Muscle layer of duodenum (tissue), 2 donors: ENCODE measurements at regions not wholly inside any gene's neighbourhood (a gene's known extent, or its start where the extent isn't known, plus 50 kb on each side); places are given as distances from the start of the nearest gene placed in this dataset.

Experiments
- H3K27ac ChIP-seq: one replicate; pipeline ENCODE4 v1.7.0; 2013; ENCODE audit warnings: mild to moderate bottlenecking, low read length
- H3K27me3 ChIP-seq: one replicate; pipeline ENCODE4 v1.7.0; 2013; ENCODE audit warnings: low read depth, mild to moderate bottlenecking, control low read depth, low read length
- H3K36me3 ChIP-seq, 2 donors: one replicate each; pipeline ENCODE4 v1.7.0; 2013; ENCODE audit warnings: low read length in 2 of 2, control low read depth in 1 of 2, mild to moderate bottlenecking in 1 of 2; ENCODE audit not compliant: insufficient read depth in 2 of 2, control insufficient read depth in 1 of 2
- H3K4me1 ChIP-seq, 2 donors: one replicate each; pipeline ENCODE4 v1.7.0; 2013; ENCODE audit warnings: low read length in 2 of 2, mild to moderate bottlenecking in 2 of 2, control low read depth in 1 of 2, moderate library complexity in 1 of 2; ENCODE audit not compliant: insufficient read depth in 2 of 2, control insufficient read depth in 1 of 2
- H3K4me3 ChIP-seq, 2 donors: one replicate each; pipeline ENCODE4 v1.7.0; 2013; ENCODE audit warnings: low read length in 2 of 2, low read depth in 1 of 2, mild to moderate bottlenecking in 1 of 2
- H3K9me3 ChIP-seq, 2 donors: one replicate each; pipeline ENCODE4 v1.7.0; 2013; ENCODE audit warnings: low read length in 2 of 2, control low read depth in 1 of 2, mild to moderate bottlenecking in 1 of 2; ENCODE audit not compliant: control insufficient read depth in 1 of 2
- donor health status: healthy.

DNA sequence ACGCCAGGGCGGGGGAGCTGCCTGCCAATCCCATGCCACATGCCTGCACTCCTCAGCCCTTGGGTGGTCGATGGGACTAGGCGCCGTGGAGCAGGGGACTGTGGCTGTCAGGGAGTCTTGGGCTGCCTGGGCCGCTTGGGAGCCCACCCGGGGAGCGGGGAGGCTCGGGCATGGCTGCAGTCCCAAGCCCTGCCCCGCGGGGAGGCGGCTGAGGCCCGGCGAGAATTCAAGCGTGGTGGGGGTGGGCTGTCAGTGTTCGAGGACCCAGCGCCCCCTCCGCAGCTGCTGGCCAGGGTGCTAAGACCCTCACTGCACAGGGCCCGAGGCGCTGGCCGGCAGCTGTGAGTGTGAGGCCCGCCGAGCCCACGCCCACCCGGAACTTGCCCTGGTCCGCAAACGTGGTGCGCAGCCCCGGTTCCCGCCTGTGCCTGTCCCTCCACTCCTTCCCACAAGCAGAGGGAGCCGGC lies 83.2 kb upstream of the DMRTA1 start:
- Histone ChIP-seq H3K27me3 (no peaks in the 10 kb centered on the region), H3K4me3 (no peak overlapping the region), H3K36me3 (no peaks in the 10 kb centered on the region), H3K4me1 (no peaks in the 10 kb centered on the region), H3K9me3 (no peaks in the 10 kb centered on the region), H3K27ac (no peak overlapping the region)

DNA sequence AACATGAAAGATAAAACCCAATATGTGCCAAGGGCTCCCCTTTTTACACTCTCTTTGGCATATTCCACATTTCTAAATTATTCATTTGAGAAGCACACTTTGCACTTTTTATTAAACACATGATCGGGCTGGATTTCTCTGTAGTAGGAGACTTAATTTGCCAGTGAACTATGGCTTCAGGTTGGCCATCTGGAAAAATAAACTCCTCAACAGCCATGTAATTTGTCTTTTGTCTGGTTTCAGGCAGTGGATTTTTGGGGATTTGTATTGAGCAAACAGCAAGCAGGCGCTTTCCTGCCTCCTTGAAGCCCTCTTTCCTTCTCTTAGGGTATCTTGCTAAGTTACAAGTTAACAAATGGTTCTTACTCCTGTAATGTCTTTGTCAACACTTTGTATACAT lies 73.0 kb upstream of the DMRTA1 start:
- Histone ChIP-seq H3K27ac (no peak overlapping the region), H3K4me3 (no peak overlapping the region), H3K9me3 (no peaks in the 10 kb centered on the region), H3K36me3 (no peaks in the 10 kb centered on the region), H3K27me3 (no peaks in the 10 kb centered on the region), H3K4me1 (no peaks in the 10 kb centered on the region)

DNA sequence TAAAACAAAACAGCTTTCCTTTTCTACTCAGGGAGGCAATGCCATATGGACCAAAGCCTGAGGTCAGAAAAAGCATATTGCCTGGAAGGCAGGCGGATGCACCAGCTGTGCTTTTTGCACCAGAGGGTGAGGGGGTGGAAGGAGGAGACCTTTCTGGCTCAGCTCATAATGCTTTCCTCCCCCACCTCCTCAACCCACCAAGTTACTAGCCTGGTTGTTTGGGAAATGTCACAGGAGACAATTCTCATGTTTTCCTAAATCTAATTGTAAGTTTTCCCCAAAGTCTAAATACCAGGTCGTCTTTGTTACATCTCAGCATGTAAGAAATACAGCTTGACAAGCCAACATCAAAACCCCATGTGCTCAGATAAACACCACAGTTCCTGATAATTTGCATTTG lies 72.6 kb upstream of the DMRTA1 start:
- H3K9me3 ChIP-seq = no peaks in the 10 kb centered on the region
- H3K27ac ChIP-seq = no peak overlapping the region
- H3K36me3 ChIP-seq = no peaks in the 10 kb centered on the region
- H3K27me3 ChIP-seq = no peaks in the 10 kb centered on the region
- no peak overlapping the region for H3K4me3 ChIP-seq
- H3K4me1 ChIP-seq = no peaks in the 10 kb centered on the region

DNA sequence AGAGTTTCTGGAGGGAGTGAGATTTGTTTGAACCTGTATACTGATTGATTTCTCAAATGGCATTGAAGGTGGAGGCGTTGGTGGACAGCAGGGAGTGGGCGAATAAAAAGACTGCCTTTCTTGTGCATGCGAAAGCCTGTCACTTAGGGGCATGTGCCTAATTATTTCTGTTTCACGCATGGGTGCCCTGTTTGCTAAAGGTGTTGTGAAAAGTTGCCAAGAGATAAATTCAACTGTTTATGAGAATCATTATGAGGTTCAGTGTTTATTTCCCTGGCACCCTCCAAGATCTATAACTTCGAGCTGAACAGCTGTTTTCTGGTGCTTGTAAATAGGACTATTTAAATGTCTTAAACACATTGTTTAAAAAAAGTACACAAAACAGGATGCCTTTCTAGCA lies 67.4 kb upstream of the DMRTA1 start:
- Histone ChIP-seq H3K4me3 (no peak overlapping the region), H3K36me3 (no peaks in the 10 kb centered on the region), H3K4me1 (no peaks in the 10 kb centered on the region)

DNA sequence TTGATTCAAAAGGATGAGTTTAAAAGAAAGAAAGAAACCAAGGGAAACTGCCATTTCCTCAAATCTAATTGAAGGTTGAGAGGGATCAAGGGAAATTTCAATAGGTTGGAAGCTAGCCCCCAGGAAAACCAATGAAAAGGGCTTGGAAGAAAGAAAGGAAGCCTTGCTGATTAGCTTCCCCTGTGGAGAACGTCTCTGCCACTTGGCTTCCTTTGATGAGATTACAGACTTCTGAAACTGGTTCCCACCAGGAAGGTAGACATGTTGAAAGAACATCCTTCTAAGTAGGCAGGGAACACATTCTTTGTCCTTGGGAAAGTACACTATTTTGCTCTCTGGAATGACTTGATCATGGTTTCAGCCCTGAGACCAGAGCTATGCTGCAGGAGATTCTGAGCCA lies 65.5 kb upstream of the DMRTA1 start:
- Histone ChIP-seq H3K9me3 (no peaks in the 10 kb centered on the region), H3K36me3 (no peaks in the 10 kb centered on the region), H3K27ac (no peak overlapping the region), H3K4me1 (no peaks in the 10 kb centered on the region), H3K4me3 (no peak overlapping the region), H3K27me3 (no peaks in the 10 kb centered on the region)

More for the DNA sequence above, 67.4 kb upstream of the DMRTA1 start:
- no peak overlapping the region for H3K27ac ChIP-seq
- H3K9me3 ChIP-seq = no peaks in the 10 kb centered on the region
- no peaks in the 10 kb centered on the region for H3K27me3 ChIP-seq

DNA sequence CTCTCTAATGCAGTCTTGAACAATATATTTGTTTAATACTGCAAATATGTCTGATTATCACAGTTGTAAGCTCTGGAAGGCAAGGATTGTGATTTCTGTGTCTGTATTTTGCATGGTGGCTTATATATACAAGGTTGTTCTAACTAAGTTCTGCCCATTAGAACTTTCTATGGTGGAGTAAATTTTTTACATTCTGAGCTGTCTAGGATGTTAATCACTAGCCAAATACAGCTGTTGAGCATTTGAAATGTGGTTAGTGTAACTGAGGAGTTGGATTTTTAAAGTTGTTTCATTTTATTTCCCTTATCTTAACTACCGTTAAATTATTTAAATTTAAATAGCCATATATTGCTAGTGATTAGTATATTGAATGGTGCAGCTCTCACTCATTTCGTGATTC lies 64.3 kb upstream of the DMRTA1 start:
- Histone ChIP-seq H3K27me3 (no peaks in the 10 kb centered on the region), H3K27ac (no peak overlapping the region), H3K4me3 (no peak overlapping the region), H3K4me1 (no peaks in the 10 kb centered on the region), H3K9me3 (no peaks in the 10 kb centered on the region), H3K36me3 (no peaks in the 10 kb centered on the region)

DNA sequence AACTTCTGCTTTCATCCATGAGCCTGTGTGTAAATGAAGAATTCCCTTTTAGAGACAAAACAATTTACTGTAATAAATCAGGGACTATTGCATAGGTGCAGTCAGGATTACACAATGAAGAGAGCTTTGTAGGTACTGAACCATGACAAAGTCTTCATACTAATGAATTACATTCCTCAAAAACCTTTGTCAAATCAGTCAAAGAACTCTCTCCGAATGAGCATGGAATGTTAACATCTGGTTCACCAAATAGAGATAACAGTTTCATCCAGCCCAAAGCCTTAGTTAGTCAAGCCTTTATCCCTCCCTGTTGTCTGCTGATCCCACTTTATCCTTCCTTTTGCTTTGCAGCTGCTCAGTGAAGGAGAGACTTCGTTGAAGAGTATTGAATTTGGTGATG lies 62.9 kb upstream of the DMRTA1 start:
- no peaks in the 10 kb centered on the region for H3K36me3 ChIP-seq
- H3K27ac ChIP-seq = no peak overlapping the region
- no peaks in the 10 kb centered on the region for H3K27me3 ChIP-seq
- H3K4me3 ChIP-seq = no peak overlapping the region
- H3K4me1 ChIP-seq = no peaks in the 10 kb centered on the region
- no peaks in the 10 kb centered on the region for H3K9me3 ChIP-seq

DNA sequence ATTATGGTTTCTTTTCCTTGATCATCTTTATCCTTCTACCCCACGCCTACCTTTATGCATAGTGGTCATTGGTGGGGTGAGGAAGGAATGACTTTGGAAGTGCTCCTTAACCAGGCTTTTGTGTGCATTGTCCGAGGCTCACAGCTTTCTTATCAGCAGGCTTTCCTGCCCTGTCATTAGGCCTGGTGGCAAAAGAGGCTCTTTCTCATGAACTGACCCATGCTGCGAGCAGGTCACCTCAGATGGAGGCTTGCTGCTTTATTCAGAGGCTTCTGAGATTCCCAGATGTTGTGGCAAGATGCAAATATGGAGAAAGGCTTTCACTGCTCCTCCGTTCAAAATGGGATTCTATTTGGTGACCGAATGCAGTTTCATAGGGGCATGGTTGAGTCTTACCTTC lies 57.4 kb upstream of the DMRTA1 start:
- Histone ChIP-seq H3K27ac (no peak overlapping the region), H3K27me3 (no peaks in the 10 kb centered on the region), H3K4me1 (no peaks in the 10 kb centered on the region), H3K36me3 (no peaks in the 10 kb centered on the region), H3K4me3 (no peak overlapping the region), H3K9me3 (no peaks in the 10 kb centered on the region)

DNA sequence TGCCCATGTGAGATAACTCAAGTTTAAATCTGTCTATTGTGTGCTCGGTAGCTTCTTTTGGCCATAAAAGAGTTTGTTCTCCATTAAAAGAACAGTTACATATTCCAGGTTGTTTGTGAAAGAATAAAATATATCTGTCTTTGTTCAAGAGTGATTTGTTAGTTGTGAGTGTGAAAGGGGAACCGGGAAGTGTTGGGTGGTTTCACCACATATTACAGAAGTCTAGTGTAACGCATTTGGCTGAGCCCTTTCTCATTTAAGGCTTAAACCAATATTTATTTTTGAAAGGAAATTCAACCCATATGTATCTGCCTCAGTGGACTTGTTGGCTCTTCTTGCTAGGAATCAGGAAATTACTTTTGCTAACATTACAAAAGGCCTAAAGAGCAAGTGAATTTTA lies 54.1 kb upstream of the DMRTA1 start:
- Histone ChIP-seq H3K4me3 (no peak overlapping the region), H3K4me1 (no peaks in the 10 kb centered on the region), H3K27me3 (no peaks in the 10 kb centered on the region), H3K36me3 (no peaks in the 10 kb centered on the region), H3K27ac (no peak overlapping the region), H3K9me3 (no peaks in the 10 kb centered on the region)

DNA sequence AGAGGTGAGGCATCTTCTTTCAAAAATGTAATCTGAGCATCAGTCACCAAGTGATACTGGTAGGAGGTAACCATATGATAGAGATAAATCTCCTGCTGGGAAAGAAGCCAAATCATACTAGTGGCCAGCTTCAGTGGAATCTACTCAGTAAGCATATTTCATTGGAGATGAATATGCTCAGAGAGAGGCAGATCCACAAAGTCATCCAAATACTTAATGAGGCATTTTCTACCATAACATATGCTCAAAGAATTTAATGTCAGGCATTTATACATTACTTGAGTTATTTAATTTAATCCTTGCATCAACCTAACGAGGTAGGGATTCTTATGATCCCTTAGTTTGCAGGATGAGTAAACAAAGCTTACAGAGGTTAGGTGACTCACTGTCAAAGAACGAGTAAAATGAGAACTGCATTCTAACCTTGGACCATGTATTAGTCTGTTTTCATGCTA lies 50.9 kb upstream of the DMRTA1 start:
- H3K4me3 ChIP-seq = no peak overlapping the region
- no peaks in the 10 kb centered on the region for H3K36me3 ChIP-seq
- H3K9me3 ChIP-seq = no peaks in the 10 kb centered on the region
- no peaks in the 10 kb centered on the region for H3K4me1 ChIP-seq
- H3K27me3 ChIP-seq = no peaks in the 10 kb centered on the region
- no peak overlapping the region for H3K27ac ChIP-seq
